Cardiac fibroblast (primary cell): ENCODE measurements at regions not wholly inside any gene's neighbourhood (a gene's known extent, or its start where the extent isn't known, plus 50 kb on each side); places are given as distances from the start of the nearest gene placed in this dataset.

Experiments used
- DNase-seq, 2 donors: peaks; one replicate each; pipeline versions ENCODE4 v3.0.0 to v3.0.0-alpha.2; 2010; ENCODE audit warnings: low read depth in 2 of 2
- H3K4me3 ChIP-seq, 2 donors: replicated peaks in 1 of 2; 1 replicate in 1 of 2; 2 replicates in 1 of 2; pipeline ENCODE4 v1.5.1; 2011; ENCODE audit warnings: low read depth in 2 of 2, low read length in 2 of 2, mild to moderate bottlenecking in 2 of 2, moderate library complexity in 1 of 2
- CTCF ChIP-seq: IDR thresholded peaks from one replicate; pipeline ENCODE4 v1.5.1; 2011; ENCODE audit warnings: low read depth, mild to moderate bottlenecking, low read length, inconsistent platforms

GRCh38 chr11:15716550-15716949 lies 601.8 kb downstream of the INSC start:
- DNase-seq, result peak in 1 of 2 donors; percentile 63

GRCh38 chr11:15720460-15720859 lies 605.7 kb downstream of the INSC start:
- H3K4me3 ChIP-seq, result no peak overlapping the region
- peak in 1 of 2 donors; percentile 29 for DNase-seq
- TF ChIP-seq CTCF, result no peak

More at GRCh38 chr11:15716550-15716949, 601.8 kb downstream of the INSC start:
- no peak for TF ChIP-seq CTCF
- no peak overlapping the region for H3K4me3 ChIP-seq

- no peak for DNase-seq
- TF ChIP-seq CTCF, result no peak
- H3K4me3 ChIP-seq, result no peak overlapping the region
Observed at GRCh38 chr11:15723966-15724365, 609.2 kb downstream of the INSC start.

GRCh38 chr11:15724601-15725000 lies 609.9 kb downstream of the INSC start:
- H3K4me3 ChIP-seq, result no peak overlapping the region
- TF ChIP-seq CTCF, result no peak
- DNase-seq, result no peak

GRCh38 chr11:15725246-15725645 lies 610.5 kb downstream of the INSC start:
- DNase-seq, result no peak
- TF ChIP-seq CTCF, result no peak

GRCh38 chr11:15726221-15726746 lies 611.6 kb downstream of the INSC start:
- DNase-seq, result no peak
- TF ChIP-seq CTCF, result no peak
- no peak overlapping the region for H3K4me3 ChIP-seq

More at GRCh38 chr11:15725246-15725645, 610.5 kb downstream of the INSC start:
- no peak overlapping the region for H3K4me3 ChIP-seq

- DNase-seq, result no peak
- no peak overlapping the region for H3K4me3 ChIP-seq
- TF ChIP-seq CTCF, result no peak
Observed at GRCh38 chr11:15726893-15727519, 612.3 kb downstream of the INSC start.
